Mononuclear cell (primary cell): ENCODE measurements at regions not wholly inside any gene's neighbourhood (a gene's known extent, or its start where the extent isn't known, plus 50 kb on each side); places are given as distances from the start of the nearest gene placed in this dataset.

Experiments
- H3K27me3 ChIP-seq: 2 replicates; pipeline ENCODE4 v1.6.0; 2011; ENCODE audit warnings: low read length, control low read depth; ENCODE audit not compliant: insufficient read depth
- H3K4me1 ChIP-seq: 2 replicates; pipeline ENCODE4 v1.5.1; 2011; ENCODE audit warnings: mild to moderate bottlenecking, low read length, control low read depth; ENCODE audit not compliant: insufficient read depth
- H3K4me3 ChIP-seq: 2 replicates; pipeline ENCODE4 v1.5.1; 2011; ENCODE audit warnings: mild to moderate bottlenecking, low read length, moderate library complexity
- H3K9me3 ChIP-seq: 2 replicates; pipeline ENCODE4 v1.5.1; 2011; ENCODE audit warnings: low read depth, mild to moderate bottlenecking, control low read depth, low read length

DNA sequence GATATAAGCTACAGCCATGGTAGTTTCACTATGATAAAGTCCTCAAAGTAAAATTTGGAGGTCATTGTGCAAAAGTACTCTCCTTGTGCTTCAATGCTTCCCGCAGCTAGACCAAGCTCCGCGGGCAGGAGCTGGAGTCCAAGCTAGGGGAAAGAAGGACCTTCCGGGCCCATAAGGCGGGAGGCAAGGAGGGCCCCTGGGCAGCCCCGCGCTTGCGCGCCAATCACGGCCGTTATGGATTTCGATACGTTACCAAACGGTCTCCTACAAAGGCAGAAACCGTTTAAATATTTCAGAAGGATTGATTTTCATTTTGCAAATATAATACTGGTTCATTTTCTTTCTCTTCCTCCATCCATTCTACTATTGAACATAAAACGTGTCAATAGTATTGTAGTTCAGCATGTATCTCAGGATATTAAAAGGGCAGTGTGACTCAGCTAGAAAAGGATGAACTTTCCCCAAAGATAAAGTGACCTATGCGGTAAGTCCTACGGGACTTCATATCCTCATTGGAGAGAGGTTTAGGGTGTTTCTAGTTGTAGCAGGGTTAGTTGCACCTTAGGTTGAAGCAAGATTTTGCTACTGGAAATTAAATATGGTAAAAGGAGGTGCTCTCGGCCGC lies 128.0 kb downstream of the KIF20B start:
- no peaks in the 10 kb centered on the region for H3K27me3 ChIP-seq
- no peaks in the 10 kb centered on the region for H3K4me1 ChIP-seq
- no peak overlapping the region for H3K4me3 ChIP-seq
- no peaks in the 10 kb centered on the region for H3K9me3 ChIP-seq

DNA sequence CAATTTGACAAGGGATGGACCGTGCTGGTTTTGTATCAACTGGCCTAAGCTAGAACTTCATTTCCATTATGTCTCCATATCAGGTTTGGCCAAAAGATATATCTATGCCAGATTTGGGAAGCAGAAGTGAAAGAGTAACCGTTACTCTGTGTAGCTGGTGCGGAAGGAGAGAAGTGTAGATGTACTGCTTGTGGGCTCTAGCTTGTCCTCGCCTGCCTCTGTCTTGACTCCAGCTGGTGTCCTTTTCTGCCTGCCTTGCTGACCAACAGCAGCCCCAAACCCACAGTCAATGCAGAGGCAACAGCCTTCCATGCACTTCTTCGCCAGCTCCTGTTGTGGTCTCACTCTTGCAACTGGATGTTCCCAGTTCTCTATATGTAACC lies 128.5 kb downstream of the KIF20B start:
- Histone ChIP-seq H3K9me3 (no peaks in the 10 kb centered on the region), H3K4me3 (no peak overlapping the region), H3K27me3 (no peaks in the 10 kb centered on the region)

DNA sequence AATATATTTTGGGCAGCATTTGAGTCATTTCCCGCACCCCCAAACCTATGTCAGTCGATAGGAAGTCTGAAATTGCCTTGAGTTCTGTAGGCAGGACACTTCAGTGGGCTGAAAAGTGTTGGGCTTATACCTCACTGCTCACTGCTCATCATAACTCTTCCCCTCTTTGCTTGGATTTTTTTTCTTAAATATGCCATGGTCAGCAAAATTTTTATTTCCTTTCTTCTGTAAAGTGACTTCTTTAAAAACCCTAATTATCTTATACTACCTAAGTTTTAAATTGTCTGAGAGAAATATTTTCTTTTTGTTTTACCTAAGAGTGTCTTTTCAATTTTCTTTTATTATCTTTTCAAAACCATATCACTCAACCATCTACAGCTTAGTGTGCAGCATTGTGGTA lies 129.2 kb downstream of the KIF20B start:
- Histone ChIP-seq H3K4me3 (no peak overlapping the region), H3K9me3 (no peaks in the 10 kb centered on the region), H3K4me1 (no peaks in the 10 kb centered on the region), H3K27me3 (no peaks in the 10 kb centered on the region)

More for the DNA sequence above, 128.5 kb downstream of the KIF20B start:
- no peaks in the 10 kb centered on the region for H3K4me1 ChIP-seq

DNA sequence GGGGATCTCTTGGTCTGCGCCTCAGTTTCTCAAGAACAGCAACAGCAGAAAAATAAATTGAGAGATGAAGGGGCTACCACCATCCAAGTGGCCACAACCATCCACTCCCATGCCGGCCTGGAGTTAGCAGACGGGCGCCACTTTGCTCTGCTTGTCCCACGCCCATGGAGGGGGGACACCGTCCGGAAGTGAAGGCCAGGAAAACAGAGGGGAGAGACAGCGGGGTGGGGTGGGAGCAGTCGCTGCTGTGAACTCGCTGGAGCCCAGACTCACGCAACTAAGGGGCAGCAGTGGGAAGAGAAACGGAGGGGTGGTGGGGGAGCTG lies 135.4 kb downstream of the KIF20B start:
- H3K4me1 ChIP-seq: peaks cover 20% of the 10 kb centered on the region

DNA sequence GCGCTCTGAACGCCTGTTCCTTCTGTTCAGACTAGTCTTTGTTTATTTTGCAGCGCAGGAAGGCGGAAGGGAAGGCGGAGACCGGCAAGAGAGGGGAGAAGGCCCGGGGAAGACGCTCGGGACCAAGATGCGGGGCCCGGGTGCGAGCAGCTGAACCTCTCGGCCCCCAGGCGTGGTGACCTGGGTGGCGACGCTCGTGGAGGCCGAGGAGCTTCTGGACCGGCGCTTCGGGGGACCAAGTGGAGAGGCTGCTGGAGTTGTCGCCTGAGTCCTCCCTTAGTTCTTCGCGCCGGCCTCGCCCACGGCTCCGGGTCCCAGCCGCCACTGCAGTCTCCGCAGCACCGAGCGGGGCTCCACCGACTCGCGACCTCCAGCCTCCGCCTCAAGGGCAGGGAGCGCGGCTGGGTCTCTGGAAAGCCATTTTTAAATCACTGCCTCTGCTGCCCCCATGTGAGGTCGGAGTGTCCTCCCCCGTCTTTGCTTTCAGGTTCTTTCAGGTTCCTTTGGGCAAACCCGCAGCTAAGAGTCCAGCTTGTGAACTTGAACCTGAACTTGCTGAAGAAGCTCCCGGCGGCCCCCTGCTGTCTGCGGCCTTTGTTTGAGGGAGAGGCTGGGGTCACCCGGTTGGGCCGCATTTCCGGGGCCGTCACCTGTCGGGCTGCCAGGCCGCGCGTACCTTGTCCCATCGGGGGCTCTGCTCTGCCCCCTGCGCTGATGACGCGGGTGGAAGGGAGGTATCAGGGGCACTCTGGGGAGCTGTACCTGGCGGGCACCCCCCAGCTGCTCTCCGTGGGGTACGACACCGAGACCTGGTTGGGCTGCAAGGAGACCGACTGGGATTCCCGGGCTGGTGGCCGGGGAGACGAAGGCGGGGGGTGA lies 136.0 kb downstream of the KIF20B start:
- H3K9me3 ChIP-seq: no peaks in the 10 kb centered on the region
- peaks cover 13% of the 10 kb centered on the region for H3K27me3 ChIP-seq
- H3K4me3 ChIP-seq: peak overlapping the region; percentile 58
- peaks cover 20% of the 10 kb centered on the region for H3K4me1 ChIP-seq

More for the DNA sequence above, 135.4 kb downstream of the KIF20B start:
- peaks cover 13% of the 10 kb centered on the region for H3K27me3 ChIP-seq
- no peaks in the 10 kb centered on the region for H3K9me3 ChIP-seq
- H3K4me3 ChIP-seq: peak overlapping the region; percentile 58

GRCh38 chr10:89838044-89838615 lies 136.7 kb downstream of the KIF20B start:
- peaks cover 13% of the 10 kb centered on the region for H3K27me3 ChIP-seq
- H3K4me1 ChIP-seq: peaks cover 20% of the 10 kb centered on the region
- H3K4me3 ChIP-seq: peak overlapping the region; percentile 58
- no peaks in the 10 kb centered on the region for H3K9me3 ChIP-seq

DNA sequence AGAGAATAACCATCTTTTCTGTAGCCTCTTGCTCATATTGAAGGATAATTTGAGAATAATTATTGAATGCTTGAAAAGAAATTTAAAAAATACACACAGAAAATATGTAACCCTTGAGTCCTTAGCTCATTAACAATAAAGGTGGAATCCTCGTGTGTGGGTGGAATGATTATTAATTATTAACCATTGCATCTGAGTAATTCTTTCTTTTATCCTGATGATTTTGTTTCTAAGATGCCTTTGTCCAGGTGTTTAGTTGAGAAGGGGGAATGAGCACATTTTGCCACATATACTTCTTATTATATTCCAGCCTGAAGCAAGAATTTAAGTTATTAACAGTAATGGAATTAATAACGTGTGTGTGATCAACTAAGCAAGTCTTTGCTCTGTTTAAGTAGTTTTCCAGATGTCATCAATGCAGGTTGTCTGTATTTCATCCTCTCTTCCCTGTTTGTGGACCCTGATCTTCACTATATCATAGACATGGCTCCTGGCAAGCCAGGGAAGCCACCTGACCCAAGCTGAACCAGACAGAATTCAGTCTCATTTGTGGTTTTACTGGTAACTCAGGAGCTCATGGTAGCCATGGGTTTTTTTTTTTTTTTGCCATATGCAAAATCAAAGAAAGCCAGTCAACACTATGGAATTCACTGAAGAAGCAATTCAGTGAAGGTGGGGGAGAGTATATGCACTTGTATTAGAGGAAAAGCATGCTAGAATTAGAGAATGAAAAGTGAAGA lies 144.3 kb downstream of the KIF20B start:
- no peak overlapping the region for H3K4me3 ChIP-seq
- H3K27me3 ChIP-seq: no peaks in the 10 kb centered on the region
- no peaks in the 10 kb centered on the region for H3K9me3 ChIP-seq
- H3K4me1 ChIP-seq: no peaks in the 10 kb centered on the region

DNA sequence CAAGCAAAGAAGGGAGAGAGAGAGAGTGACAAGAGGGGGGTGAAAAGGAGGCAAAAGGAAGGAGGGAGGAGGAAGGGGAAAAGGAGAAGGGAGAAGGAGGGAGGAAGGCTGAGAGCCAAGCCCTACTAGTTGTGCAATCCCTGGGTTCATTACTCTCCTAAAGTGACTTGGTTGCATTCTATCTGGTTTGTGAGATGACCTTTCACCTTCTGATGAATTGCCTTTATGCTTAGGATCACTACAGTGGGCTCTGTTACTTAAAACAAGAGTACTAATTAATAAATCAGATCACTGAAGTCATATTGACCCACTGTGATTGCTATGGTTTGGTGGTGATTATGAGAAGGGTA lies 144.9 kb downstream of the KIF20B start:
- H3K4me1 ChIP-seq: no peaks in the 10 kb centered on the region
- no peaks in the 10 kb centered on the region for H3K27me3 ChIP-seq
- no peaks in the 10 kb centered on the region for H3K9me3 ChIP-seq
- H3K4me3 ChIP-seq: no peak overlapping the region

DNA sequence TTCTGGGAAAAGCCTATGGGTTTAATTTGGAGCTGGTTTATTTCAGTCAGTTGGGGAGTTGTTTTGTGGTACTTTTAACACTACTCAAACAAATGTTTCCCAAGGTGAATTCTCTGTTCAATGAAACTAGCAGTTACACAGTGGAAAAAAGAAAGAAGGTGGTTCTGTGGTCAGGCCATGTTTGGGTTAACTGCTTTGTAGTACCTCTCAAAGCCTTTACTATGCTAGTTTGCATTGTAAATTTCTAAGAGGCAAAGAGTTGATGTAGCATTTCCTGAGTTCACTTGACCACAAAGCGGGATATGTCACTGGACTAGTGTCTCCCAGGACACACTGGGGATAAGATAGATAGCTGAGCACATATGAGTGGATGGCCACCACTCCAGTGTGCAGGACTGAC lies 145.4 kb downstream of the KIF20B start:
- no peaks in the 10 kb centered on the region for H3K4me1 ChIP-seq
- H3K9me3 ChIP-seq: no peaks in the 10 kb centered on the region
- H3K27me3 ChIP-seq: no peaks in the 10 kb centered on the region
- H3K4me3 ChIP-seq: no peak overlapping the region

GRCh38 chr10:89852872-89853271 lies 151.5 kb downstream of the KIF20B start:
- no peak overlapping the region for H3K4me3 ChIP-seq
- H3K4me1 ChIP-seq: no peaks in the 10 kb centered on the region

DNA sequence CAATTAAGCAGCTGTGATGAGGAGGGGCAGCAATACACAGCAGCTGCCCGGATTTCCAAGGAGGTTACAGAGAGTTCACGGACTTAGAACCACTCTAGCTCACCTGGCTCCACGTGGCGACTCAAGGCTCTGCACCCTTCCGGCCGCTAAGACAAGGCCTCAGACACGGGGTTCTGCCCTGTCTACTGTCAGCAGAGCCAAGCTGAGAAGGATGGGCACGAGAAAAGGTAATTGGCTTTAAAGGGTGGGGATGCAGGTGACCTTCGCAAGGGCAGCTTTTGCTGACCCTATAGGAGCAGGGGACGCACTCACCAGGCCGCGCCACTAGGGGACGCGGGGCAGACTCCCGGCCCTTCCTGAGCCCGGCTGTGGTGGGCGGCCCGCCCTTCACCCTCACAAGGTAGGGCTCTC lies 152.4 kb downstream of the KIF20B start:
- H3K9me3 ChIP-seq: no peaks in the 10 kb centered on the region
- H3K4me3 ChIP-seq: no peak overlapping the region
- no peaks in the 10 kb centered on the region for H3K4me1 ChIP-seq
- no peaks in the 10 kb centered on the region for H3K27me3 ChIP-seq

More at GRCh38 chr10:89852872-89853271, 151.5 kb downstream of the KIF20B start:
- Histone ChIP-seq H3K27me3 (no peaks in the 10 kb centered on the region), H3K9me3 (no peaks in the 10 kb centered on the region)

DNA sequence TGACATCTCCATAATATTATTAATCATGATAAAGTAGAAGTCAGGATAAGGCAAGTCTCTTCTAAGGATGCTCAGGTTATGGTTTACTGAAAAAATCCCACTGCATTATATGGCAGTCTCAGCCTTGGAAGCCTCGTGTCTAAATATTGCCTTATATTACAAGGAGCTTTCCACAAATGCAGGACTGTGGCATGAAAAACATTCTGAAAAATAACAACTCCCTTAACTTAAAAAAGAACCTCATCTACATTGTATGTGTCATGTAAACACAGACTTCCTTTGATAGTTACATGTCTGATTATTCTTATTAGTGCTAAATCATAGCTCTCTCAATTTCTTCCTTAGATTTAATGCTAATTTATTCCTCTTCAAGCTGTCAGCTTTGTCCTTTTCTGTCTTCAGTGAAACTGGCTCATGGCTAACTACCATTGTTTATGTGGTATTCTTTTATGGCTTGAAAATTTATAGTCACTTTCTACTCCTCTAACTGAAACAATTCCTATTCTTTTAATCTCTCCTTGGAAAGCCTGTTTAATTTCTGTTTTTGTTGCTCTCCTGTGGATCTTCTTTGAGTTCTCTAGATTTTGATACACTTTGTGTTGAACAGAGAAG lies 156.1 kb downstream of the KIF20B start:
- Histone ChIP-seq H3K9me3 (no peaks in the 10 kb centered on the region), H3K27me3 (no peaks in the 10 kb centered on the region), H3K4me1 (peaks cover 11% of the 10 kb centered on the region), H3K4me3 (no peak overlapping the region)

- H3K27me3 ChIP-seq: peaks cover under 1% of the 10 kb centered on the region
- H3K4me1 ChIP-seq: peaks cover 11% of the 10 kb centered on the region
- peak overlapping the region; percentile 8 for H3K4me3 ChIP-seq
- H3K9me3 ChIP-seq: no peaks in the 10 kb centered on the region
Observed at GRCh38 chr10:89861199-89861573, 159.8 kb downstream of the KIF20B start.

DNA sequence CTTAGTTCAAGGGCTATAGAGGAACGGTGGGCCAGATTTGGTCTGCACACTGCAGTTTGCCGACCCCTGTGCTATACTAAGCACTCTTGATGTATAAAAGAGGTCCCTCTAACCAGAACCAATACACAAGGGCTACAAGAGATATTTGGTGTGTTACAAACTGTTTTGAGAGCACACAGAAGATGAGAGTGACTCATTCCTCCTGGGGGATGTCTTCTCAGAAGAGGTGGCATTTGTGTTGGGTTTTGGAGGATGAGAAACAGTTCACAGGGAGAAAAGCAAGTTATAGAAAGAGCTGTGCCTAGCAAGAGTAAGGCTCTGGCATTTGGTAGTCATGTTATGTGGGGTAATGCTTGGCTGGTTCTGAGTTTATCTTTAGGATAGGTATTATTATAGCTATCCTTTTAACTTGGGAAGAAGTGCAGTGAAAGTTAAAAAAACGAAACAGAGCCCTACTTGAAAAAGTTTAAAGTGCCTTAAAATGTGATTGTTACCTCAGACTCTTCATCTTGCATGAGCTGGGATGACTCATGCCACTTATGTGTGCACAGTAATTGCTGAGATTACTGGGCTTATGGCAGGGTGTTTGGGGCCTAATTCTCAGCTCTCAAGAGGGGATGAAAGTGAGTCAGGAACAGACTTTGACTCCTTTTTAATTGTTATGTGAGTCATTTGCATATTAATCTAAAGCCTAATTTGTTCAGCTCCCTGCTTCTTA lies 160.4 kb downstream of the KIF20B start:
- Histone ChIP-seq H3K4me1 (peaks cover 11% of the 10 kb centered on the region), H3K9me3 (no peaks in the 10 kb centered on the region), H3K27me3 (peaks cover 2% of the 10 kb centered on the region), H3K4me3 (no peak overlapping the region)
